Psoas muscle (tissue), 7 donors: ENCODE measurements at regions not wholly inside any gene's neighbourhood (a gene's known extent, or its start where the extent isn't known, plus 50 kb on each side); places are given as distances from the start of the nearest gene placed in this dataset.

Source experiments
- ATAC-seq, 4 donors: fragments of 200-7000 bp; cut with Tn5 transposase; one replicate each; pipeline ENCODE4 v1.9.1; 2020; ENCODE audit warnings: moderate library complexity in 3 of 4, mild to moderate bottlenecking in 2 of 4
- DNase-seq, 2 donors: peaks; one replicate each; pipeline ENCODE4 v3.0.0-alpha.2; 2020
- H3K27ac ChIP-seq: fragments of 200-600 bp; one replicate; pipeline ENCODE4 v1.8.0; 2022
- H3K27me3 ChIP-seq, 3 donors: fragments of 200-600 bp in 1 of 3; one replicate each; pipeline versions ENCODE4 v1.6.1 to v1.8.0; 2013 to 2022; ENCODE audit warnings: low read length in 2 of 3, mild to moderate bottlenecking in 2 of 3, moderate library complexity in 1 of 3; ENCODE audit not compliant: insufficient read depth in 3 of 3
- H3K36me3 ChIP-seq, 2 donors: fragments of 200-600 bp in 1 of 2; one replicate each; pipeline versions ENCODE4 v1.6.1 to v1.8.0; 2013 to 2022; ENCODE audit warnings: low read depth in 1 of 2, mild to moderate bottlenecking in 1 of 2, moderate library complexity in 1 of 2; ENCODE audit not compliant: insufficient read depth in 1 of 2
- H3K4me1 ChIP-seq: fragments of 200-600 bp; one replicate; pipeline ENCODE4 v1.8.0; 2022
- H3K4me3 ChIP-seq: fragments of 200-600 bp; one replicate; pipeline ENCODE4 v1.8.0; 2022; ENCODE audit warnings: mild to moderate bottlenecking
- H3K9me3 ChIP-seq: fragments of 200-600 bp; one replicate; pipeline ENCODE4 v1.8.0; 2022
- WGBS, 3 donors: extraction: QIAGEN DNeasy Blood & Tissue Kit; methylation state at CpG; one replicate each; pipeline versions ENCODE4 v1.1.6 to v1.1.7; 2013; 5-methylcytosine and 5-hydroxymethylcytosine counted together
- intact Hi-C, 2 donors: fragments of 100-400 bp; cut with DNase I; formaldehyde crosslinking; loops; one replicate each; pipeline versions ENCODE4 v1.11.0 to v1.14.2; 2022
- TF ChIP-seq, protein P1 (sequence below): fragments of 200-600 bp; IDR thresholded peaks from one replicate; pipeline ENCODE4 v1.8.0; 2022; ENCODE audit warnings: antibody characterized with exemption
- donor health status: healthy with polysubstance abuse.
- donor health status: DM: no; HTN: no; CAD: no; lungs with moderate emphysema.
- donor health status: Bipolar disorder and iron deficiency.
- donor health status: healthy.
- donor health status: DM: yes; HTN: yes; CAD: no.
- donor health status: DM: no; HTN: no; CAD: no.
- donor health status: DM: yes; HTN: yes; CAD: no.

- TF ChIP-seq, protein P1, sequence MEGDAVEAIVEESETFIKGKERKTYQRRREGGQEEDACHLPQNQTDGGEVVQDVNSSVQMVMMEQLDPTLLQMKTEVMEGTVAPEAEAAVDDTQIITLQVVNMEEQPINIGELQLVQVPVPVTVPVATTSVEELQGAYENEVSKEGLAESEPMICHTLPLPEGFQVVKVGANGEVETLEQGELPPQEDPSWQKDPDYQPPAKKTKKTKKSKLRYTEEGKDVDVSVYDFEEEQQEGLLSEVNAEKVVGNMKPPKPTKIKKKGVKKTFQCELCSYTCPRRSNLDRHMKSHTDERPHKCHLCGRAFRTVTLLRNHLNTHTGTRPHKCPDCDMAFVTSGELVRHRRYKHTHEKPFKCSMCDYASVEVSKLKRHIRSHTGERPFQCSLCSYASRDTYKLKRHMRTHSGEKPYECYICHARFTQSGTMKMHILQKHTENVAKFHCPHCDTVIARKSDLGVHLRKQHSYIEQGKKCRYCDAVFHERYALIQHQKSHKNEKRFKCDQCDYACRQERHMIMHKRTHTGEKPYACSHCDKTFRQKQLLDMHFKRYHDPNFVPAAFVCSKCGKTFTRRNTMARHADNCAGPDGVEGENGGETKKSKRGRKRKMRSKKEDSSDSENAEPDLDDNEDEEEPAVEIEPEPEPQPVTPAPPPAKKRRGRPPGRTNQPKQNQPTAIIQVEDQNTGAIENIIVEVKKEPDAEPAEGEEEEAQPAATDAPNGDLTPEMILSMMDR = no peak
- WGBS, 3 donors = 85 to 86% (median 85%) methylated on average over 14 of the region's 14 CpGs
- no peak overlapping the region for H3K27ac ChIP-seq
- peak in 1 of 2 donors; percentile 12 for DNase-seq
- no peaks in the 10 kb centered on the region for H3K36me3 ChIP-seq
- H3K27me3 ChIP-seq = peaks cover 0 to 1% (median 0%) of the 10 kb centered on the region in 3 donors
- no peak for ATAC-seq
- intact Hi-C loops = no loop called here
- no peaks in the 10 kb centered on the region for H3K9me3 ChIP-seq
- no peaks in the 10 kb centered on the region for H3K4me1 ChIP-seq
- H3K4me3 ChIP-seq = no peak overlapping the region
Observed at GRCh38 chr14:101217616-101218371, 314.3 kb upstream of the RTL1 start.

DNA sequence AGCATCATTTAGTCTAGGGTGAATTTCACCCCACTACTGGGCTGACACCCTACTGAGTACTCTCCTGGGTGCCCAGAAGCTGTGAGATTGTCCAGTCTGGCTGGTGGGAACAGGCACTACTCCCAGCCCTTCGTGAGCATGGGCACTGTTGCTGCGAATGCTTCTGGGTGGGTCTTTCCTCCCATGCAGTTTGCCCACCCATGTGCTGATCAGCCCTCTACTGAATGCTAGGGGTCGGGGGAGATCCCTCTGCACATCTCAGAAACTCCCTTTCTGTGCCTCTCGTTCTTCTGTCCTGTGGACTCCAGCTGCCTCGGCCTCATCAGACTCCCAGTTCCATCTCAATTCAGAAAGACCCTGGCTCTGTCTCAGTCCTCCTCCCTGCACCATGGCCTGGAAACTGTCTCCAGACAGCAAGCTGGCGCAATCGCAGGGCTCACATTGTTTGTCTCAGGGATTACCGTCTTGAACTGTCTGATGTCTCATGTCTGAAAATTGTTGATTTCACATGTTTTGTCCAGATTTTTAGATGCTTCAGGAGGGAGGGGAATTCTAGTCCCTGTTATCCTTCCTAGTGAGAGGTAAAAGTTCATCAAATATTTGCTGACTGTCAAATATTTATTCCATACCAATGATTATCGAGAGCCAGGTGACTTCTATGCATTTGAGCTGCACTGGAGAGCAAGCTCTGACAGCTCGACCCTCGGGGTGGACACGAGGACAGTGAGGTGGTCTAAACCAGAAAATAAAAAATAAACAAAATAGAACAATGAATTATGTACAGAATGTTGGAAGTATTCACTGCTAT, 316.6 kb upstream of the RTL1 start:
- intact Hi-C loops = no loop called here

GRCh38 chr14:101220921-101221510, 317.5 kb upstream of the RTL1 start:
- peaks cover 0 to 9% (median 4%) of the 10 kb centered on the region in 3 donors for H3K27me3 ChIP-seq
- no peak overlapping the region for H3K27ac ChIP-seq
- no peaks in the 10 kb centered on the region for H3K36me3 ChIP-seq
- DNase-seq = peak in 1 of 2 donors; percentile 8
- intact Hi-C loops = no loop called here
- H3K9me3 ChIP-seq = no peaks in the 10 kb centered on the region
- no peak for ATAC-seq
- TF ChIP-seq, protein P1 = no peak
- H3K4me1 ChIP-seq = no peaks in the 10 kb centered on the region
- H3K4me3 ChIP-seq = no peak overlapping the region
- WGBS, 3 donors = 91 to 94% (median 92%) methylated on average over 16 of the region's 16 CpGs

More for the DNA sequence above, 316.6 kb upstream of the RTL1 start:
- DNase-seq (peak in 1 of 2 donors; percentile 23), ATAC-seq (no peak)
- H3K27me3 ChIP-seq = peaks cover 0 to 4% (median 2%) of the 10 kb centered on the region in 3 donors
- WGBS, 3 donors = 83 to 88% (median 86%) methylated on average over 12 of the region's 12 CpGs
- no peak overlapping the region for H3K27ac ChIP-seq
- H3K36me3 ChIP-seq = no peaks in the 10 kb centered on the region
- no peaks in the 10 kb centered on the region for H3K9me3 ChIP-seq
- TF ChIP-seq, protein P1 = no peak
- H3K4me3 ChIP-seq = no peak overlapping the region
- no peaks in the 10 kb centered on the region for H3K4me1 ChIP-seq

GRCh38 chr14:101221549-101222160, 318.1 kb upstream of the RTL1 start:
- no peaks in the 10 kb centered on the region for H3K4me1 ChIP-seq
- DNase-seq = peak in 1 of 2 donors; percentile 22
- no peaks in the 10 kb centered on the region for H3K9me3 ChIP-seq
- H3K27ac ChIP-seq = no peak overlapping the region
- intact Hi-C loops = no loop called here
- no peaks in the 10 kb centered on the region for H3K36me3 ChIP-seq
- TF ChIP-seq, protein P1 = no peak
- H3K27me3 ChIP-seq = peaks cover 0 to 9% (median 3%) of the 10 kb centered on the region in 3 donors
- no peak overlapping the region for H3K4me3 ChIP-seq
- 93 to 97% (median 94%) methylated on average over 10 of the region's 10 CpGs for WGBS, 3 donors
- ATAC-seq = no peak
